ENCODE measurements at regions not wholly inside any gene's neighbourhood (a gene's known extent, or its start where the extent isn't known, plus 50 kb on each side); places are given as distances from the start of the nearest gene placed in this dataset.

DNA sequence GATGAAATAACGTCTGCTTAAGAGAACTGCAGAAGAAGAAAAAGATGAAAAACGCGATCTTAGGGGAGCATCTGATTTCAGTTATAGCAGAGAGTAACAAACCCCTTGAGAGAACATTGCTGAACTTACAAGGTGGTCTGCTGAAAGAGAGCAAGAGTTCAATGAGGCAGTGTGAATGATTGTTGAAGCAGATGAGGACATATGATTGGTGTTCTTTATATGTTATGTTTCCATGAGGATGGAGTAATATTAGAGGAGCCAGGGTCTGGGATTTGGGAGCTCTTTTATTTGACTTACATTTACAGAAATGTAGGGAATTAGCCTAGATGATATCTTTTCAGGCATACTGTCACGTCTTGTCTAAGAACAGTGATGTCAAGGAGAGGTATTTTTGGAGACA, 1302.0 kb downstream of the KCNT2 start:
- TF ChIP-seq, protein P1, sequence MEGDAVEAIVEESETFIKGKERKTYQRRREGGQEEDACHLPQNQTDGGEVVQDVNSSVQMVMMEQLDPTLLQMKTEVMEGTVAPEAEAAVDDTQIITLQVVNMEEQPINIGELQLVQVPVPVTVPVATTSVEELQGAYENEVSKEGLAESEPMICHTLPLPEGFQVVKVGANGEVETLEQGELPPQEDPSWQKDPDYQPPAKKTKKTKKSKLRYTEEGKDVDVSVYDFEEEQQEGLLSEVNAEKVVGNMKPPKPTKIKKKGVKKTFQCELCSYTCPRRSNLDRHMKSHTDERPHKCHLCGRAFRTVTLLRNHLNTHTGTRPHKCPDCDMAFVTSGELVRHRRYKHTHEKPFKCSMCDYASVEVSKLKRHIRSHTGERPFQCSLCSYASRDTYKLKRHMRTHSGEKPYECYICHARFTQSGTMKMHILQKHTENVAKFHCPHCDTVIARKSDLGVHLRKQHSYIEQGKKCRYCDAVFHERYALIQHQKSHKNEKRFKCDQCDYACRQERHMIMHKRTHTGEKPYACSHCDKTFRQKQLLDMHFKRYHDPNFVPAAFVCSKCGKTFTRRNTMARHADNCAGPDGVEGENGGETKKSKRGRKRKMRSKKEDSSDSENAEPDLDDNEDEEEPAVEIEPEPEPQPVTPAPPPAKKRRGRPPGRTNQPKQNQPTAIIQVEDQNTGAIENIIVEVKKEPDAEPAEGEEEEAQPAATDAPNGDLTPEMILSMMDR (IDR thresholded peaks at IDR 0.05; ENCODE audit: control extremely low read depth, extremely low read depth, low read depth, missing control alignments), result no peak
- CTCF ChIA-PET, result interaction anchor here (0.9 kb wide), 1 partner anchor 9 kb away, joined by 4 read pairs; no protein-coding TSS in a partner anchor
- POLR2A ChIA-PET, result no interaction called here
- DNase-seq (ENCODE audit: extremely low spot score), result no peak

DNA sequence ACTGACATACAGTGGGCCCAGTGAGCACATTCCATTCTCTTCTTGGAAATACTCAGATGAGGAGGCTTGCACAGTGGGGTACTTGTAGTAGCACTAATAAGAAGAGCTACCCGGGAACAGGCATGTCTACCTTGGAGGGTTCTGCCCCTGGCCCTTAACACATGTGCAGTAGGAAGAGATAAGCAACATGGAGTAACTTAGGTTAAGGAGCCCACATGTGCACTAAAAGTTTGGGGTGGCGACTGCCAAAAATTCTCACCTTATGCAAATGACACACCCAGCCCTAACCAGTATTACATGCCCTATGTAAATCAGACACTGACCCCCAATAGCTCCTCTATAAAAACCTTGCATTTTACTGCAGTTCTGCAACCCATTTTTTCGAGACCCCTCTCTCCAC, 1313.3 kb downstream of the KCNT2 start:
- DNase-seq (ENCODE audit: extremely low spot score), result no peak
- TF ChIP-seq, protein P1 (IDR thresholded peaks at IDR 0.05; ENCODE audit: control extremely low read depth, extremely low read depth, low read depth, missing control alignments), result no peak
- CTCF ChIA-PET, result no interaction called here
- POLR2A ChIA-PET, result no interaction called here

DNA sequence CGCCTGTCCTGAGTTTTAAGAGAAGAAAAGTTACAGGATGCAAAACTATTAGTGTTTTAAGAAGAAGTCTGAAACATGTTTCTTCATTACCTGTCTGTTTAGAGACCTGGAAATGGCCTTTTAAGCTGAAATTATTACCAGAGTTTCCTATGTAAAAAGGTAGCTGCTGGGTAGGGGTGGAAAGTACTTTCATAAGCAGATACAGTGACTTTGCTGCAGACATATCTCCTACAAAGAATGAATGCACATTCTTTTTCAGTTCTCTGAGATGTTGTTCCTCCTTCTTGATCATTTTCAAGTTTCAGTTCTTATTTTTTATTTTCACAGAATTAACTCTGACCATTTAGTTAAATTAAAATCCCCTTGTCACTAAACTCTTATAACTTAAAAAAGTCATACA, 1329.6 kb downstream of the KCNT2 start:
- peak; percentile 2 for DNase-seq (ENCODE audit: extremely low spot score)
- ChIA-PET CTCF (no interaction called here), POLR2A (no interaction called here)
- TF ChIP-seq, protein P1 (IDR thresholded peaks at IDR 0.05; ENCODE audit: control extremely low read depth, extremely low read depth, low read depth, missing control alignments), result no peak

DNA sequence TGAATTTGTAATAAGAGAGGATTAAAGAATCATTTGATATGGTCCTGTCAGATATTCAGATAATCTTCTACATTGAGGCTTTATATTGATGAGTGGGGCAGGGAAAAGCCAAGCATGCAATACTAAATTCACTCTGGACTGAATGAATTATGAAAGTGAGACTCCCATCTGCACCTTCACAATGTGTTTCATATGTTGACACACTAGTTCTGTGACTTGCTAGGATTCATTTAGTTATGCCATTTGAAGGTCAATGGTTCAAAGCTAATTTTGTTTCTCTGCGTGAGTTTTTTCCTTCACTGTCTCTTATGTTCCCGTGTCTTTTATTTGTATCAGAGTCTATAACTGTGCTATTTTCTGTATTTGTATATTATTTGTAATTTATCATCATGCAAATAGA, 1332.5 kb downstream of the KCNT2 start:
- ChIA-PET POLR2A (no interaction called here), CTCF (no interaction called here)
- DNase-seq (ENCODE audit: extremely low spot score), result no peak
- TF ChIP-seq, protein P1 (IDR thresholded peaks at IDR 0.05; ENCODE audit: control extremely low read depth, extremely low read depth, low read depth, missing control alignments), result no peak

DNA sequence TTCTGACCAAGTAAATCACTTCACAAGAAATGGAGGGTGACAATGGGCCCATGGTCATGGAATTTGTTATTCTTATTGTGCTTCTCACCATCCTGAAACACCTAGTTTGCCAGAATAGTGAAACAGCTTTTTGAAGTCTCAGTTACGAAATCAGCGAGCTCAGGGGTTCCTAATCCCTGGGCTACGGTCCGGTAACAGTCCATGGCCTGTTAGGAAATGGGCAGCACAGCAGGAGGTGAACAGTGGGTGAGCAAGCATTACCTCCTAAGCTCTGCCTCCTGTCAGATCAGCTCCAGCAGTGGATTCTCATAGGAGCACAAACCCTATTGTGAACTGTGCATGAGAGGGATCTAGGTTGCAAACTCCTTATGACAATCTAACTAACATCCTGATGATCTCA, 1356.3 kb downstream of the KCNT2 start:
- ChIA-PET POLR2A (no interaction called here), CTCF (no interaction called here)
- no peak for DNase-seq (ENCODE audit: extremely low spot score)
- TF ChIP-seq, protein P1 (IDR thresholded peaks at IDR 0.05; ENCODE audit: control extremely low read depth, extremely low read depth, low read depth, missing control alignments), result no peak

DNA sequence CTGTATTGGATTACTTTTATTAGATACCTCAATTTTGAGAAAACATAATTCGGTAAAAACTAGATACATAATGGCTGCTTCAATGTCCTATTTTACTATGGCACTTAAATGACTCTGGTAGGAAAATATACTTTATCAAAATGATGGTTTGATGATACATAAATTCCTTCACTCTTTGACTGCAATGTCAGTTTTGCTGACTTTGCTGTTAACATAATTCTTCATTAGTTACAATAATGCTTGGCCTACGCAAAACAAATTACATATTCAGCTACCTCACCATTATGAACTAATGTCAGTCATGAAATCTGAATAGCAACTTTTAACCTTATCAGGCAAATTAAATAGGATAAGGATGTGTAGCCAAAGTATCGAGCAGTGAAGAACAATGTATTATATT, 1364.7 kb downstream of the KCNT2 start:
- CTCF ChIA-PET, result no interaction called here
- DNase-seq (ENCODE audit: extremely low spot score), result no peak
- POLR2A ChIA-PET, result no interaction called here
- TF ChIP-seq, protein P1 (IDR thresholded peaks at IDR 0.05; ENCODE audit: control extremely low read depth, extremely low read depth, low read depth, missing control alignments), result no peak

DNA sequence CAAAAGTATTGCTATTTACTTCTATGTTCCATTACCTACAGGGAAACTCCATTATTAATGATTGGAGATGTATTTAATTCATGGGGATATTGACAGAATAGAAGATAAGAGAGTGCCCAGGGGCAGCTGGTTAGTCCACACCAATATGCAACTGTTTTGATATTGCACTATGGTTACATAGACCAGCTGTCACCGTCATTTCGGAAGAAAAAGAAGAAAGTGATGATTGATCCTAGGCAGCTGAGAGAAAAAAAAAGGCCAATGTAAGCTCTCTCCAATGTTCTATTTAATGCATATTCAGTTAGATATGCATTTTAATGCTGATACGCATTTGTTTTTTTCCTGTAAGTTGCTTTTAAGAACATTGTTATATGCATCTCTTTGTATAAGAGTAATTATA, 1367.2 kb downstream of the KCNT2 start:
- CTCF ChIA-PET, result interaction anchor here (2.5 kb wide), 1 partner anchor 10 kb away, joined by 6 read pairs; no protein-coding TSS in a partner anchor
- no peak for DNase-seq (ENCODE audit: extremely low spot score)
- TF ChIP-seq, protein P1 (IDR thresholded peaks at IDR 0.05; ENCODE audit: control extremely low read depth, extremely low read depth, low read depth, missing control alignments), result no peak
- POLR2A ChIA-PET, result no interaction called here

Measured in GM10248 (cell line).